OCI-LY7 (cell line): ENCODE measurements at regions not wholly inside any gene's neighbourhood (a gene's known extent, or its start where the extent isn't known, plus 50 kb on each side); places are given as distances from the start of the nearest gene placed in this dataset.

Experiments used
- BruUV-seq: library from RNA; stranded (reverse); fragments of 400-500 nt; replicated peaks from 2 replicates; lab custom pipeline; 2021; lab: Mats Ljungman, UMichigan
- CTCF ChIA-PET: fragments of 300-600 bp; sonication (Branson Sonifier 250); formaldehyde crosslinking; loops from one replicate; lab custom pipeline; 2022; ENCODE audit warnings: antibody characterized with exemption; ENCODE audit not compliant: unreplicated experiment; lab: Charles Lee
- POLR2A ChIA-PET: fragments of 300-600 bp; sonication (Branson Sonifier 250); formaldehyde crosslinking; loops from one replicate; lab custom pipeline; 2022; ENCODE audit warnings: antibody characterized with exemption; lab: Charles Lee
- DNase-seq: peaks from one replicate; pipeline ENCODE4 v3.0.0-alpha.2; 2015; ENCODE audit warnings: low spot score
- H2AFZ ChIP-seq: fragments of 200-600 bp; sonication (generic), shearing (Covaris generic); 2 replicates; pipeline ENCODE4 v1.6.1; 2014; ENCODE audit warnings: mild to moderate bottlenecking, antibody characterized with exemption, low read length, moderate library complexity
- H3K27ac ChIP-seq: fragments of 200-600 bp; sonication (generic); 2 replicates; pipeline ENCODE4 v1.5.1; 2014; ENCODE audit warnings: mixed run types, low read depth, mild to moderate bottlenecking, moderate library complexity, low read length, inconsistent platforms; ENCODE audit not compliant: poor library complexity, severe bottlenecking
- H3K36me3 ChIP-seq: fragments of 200-600 bp; sonication (generic); 2 replicates; pipeline ENCODE4 v1.6.1; 2014; ENCODE audit warnings: mild to moderate bottlenecking, antibody characterized with exemption, low read length, moderate library complexity, mixed read lengths; ENCODE audit not compliant: insufficient read depth
- H3K4me1 ChIP-seq: fragments of 200-600 bp; sonication (generic); 2 replicates; pipeline ENCODE4 v1.5.1; 2014; ENCODE audit warnings: mild to moderate bottlenecking, low read length; ENCODE audit not compliant: insufficient read depth, poor library complexity, severe bottlenecking
- H3K4me2 ChIP-seq: fragments of 200-600 bp; sonication (generic); 2 replicates; pipeline ENCODE4 v1.6.1; 2014; ENCODE audit warnings: mild to moderate bottlenecking, low read length
- H3K4me3 ChIP-seq: fragments of 200-600 bp; sonication (generic); 2 replicates; pipeline ENCODE4 v1.5.1; 2014; ENCODE audit warnings: mild to moderate bottlenecking, low read depth, low read length; ENCODE audit not compliant: poor library complexity, severe bottlenecking
- H3K79me2 ChIP-seq: fragments of 200-600 bp; sonication (generic); 2 replicates; pipeline ENCODE4 v1.6.1; 2016; ENCODE audit warnings: low read depth, mild to moderate bottlenecking, low read length, moderate library complexity, mixed read lengths; ENCODE audit not compliant: insufficient read depth
- H3K9me2 ChIP-seq: fragments of 200-600 bp; sonication (generic); 2 replicates; pipeline ENCODE4 v1.6.1; 2016; ENCODE audit warnings: mild to moderate bottlenecking, low read length, mixed read lengths; ENCODE audit not compliant: insufficient read depth
- H3K9me3 ChIP-seq: fragments of 200-600 bp; sonication (generic); 2 replicates; pipeline ENCODE4 v1.6.1; 2014; ENCODE audit warnings: mild to moderate bottlenecking, mixed run types, low read length, mixed read lengths
- H4K20me1 ChIP-seq: fragments of 200-600 bp; sonication (generic); 2 replicates; pipeline ENCODE4 v1.6.1; 2014; ENCODE audit warnings: mild to moderate bottlenecking, antibody characterized with exemption, low read length, moderate library complexity, mixed read lengths; ENCODE audit not compliant: insufficient read depth
- EZH2phosphoT487 ChIP-seq: fragments of 200-600 bp; sonication (generic); IDR thresholded peaks from 2 replicates; pipeline ENCODE4 v1.6.1; 2018; ENCODE audit warnings: low read depth, borderline replicate concordance, mild to moderate bottlenecking, mixed run types, antibody characterized with exemption, low read length, moderate library complexity, mixed read lengths
- intact Hi-C: fragments of 100-400 bp; cut with micrococcal nuclease; formaldehyde crosslinking; loops from one replicate; pipeline ENCODE4 v1.10.0; 2022; ENCODE audit not compliant: unreplicated experiment
- TF ChIP-seq, protein P1 (sequence below): fragments of 200-600 bp; sonication (generic); conservative IDR thresholded peaks from 2 replicates; pipeline ENCODE4 v1.5.1; 2014; ENCODE audit warnings: mild to moderate bottlenecking, antibody characterized with exemption, low read length, moderate library complexity, mixed read lengths

DNA sequence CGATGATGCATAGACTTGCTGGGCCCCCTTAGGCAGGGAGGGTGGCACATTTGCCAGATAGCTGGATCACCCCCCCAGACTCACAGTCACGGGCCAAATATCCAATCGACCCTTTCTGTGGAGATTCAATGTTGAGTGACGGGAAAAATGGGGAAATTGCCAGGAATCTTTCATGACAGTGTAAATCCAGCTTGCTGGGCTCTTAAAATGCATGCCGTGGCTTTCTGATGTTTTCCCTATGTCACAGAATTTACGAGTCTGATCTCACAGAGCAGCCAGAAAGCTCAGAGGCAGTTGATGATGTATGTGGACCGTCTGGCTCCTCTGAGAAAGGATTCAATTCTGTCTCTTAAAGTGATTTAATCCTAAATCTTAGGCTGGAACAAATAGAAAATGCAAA, 150.1 kb upstream of the ZNF644 start:
- Histone ChIP-seq H3K9me3 (no peaks in the 10 kb centered on the region), H2AFZ (no peak overlapping the region), H3K4me2 (no peak overlapping the region), H3K79me2 (no peaks in the 10 kb centered on the region), H4K20me1 (no peaks in the 10 kb centered on the region), H3K4me1 (no peaks in the 10 kb centered on the region), H3K36me3 (no peaks in the 10 kb centered on the region), H3K4me3 (no peak overlapping the region), H3K9me2 (no peaks in the 10 kb centered on the region), H3K27ac (no peak overlapping the region)
- no TSS peak for BruUV-seq
- TF ChIP-seq EZH2phosphoT487, result no peak
- intact Hi-C loops, result no loop called here
- DNase-seq, result no peak
- POLR2A ChIA-PET, result no interaction called here
- CTCF ChIA-PET, result no interaction called here

DNA sequence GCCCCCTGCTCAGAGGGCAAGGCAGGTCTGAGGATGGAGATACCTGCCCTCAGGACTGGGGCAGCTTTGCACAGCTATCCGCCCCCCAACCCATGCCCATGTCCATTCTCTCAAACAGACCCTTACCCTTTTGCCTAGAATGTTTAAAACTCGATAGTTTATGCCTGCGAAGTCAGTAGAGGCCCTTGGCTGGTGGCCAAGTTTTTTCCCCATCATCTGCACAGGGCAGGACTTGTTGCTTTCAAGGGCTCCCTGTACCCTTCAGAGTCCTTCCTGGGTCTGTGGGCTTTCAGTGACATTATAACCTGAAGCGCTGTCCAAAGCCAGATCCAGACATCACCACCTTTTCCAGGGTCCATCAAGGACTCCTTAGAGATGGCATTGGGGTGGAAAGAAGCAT, 148.7 kb upstream of the ZNF644 start:
- ChIA-PET POLR2A (interaction anchor here (0.6 kb wide), 2 partner anchors 627 to 690 kb away, joined by 3 to 4 read pairs; no protein-coding TSS in a partner anchor), CTCF (no interaction called here)
- H4K20me1 ChIP-seq, result no peaks in the 10 kb centered on the region
- H3K27ac ChIP-seq, result no peak overlapping the region
- no peaks in the 10 kb centered on the region for H3K4me1 ChIP-seq
- H3K36me3 ChIP-seq, result no peaks in the 10 kb centered on the region
- H3K9me3 ChIP-seq, result no peaks in the 10 kb centered on the region
- no peaks in the 10 kb centered on the region for H3K79me2 ChIP-seq
- TF ChIP-seq, protein P1, sequence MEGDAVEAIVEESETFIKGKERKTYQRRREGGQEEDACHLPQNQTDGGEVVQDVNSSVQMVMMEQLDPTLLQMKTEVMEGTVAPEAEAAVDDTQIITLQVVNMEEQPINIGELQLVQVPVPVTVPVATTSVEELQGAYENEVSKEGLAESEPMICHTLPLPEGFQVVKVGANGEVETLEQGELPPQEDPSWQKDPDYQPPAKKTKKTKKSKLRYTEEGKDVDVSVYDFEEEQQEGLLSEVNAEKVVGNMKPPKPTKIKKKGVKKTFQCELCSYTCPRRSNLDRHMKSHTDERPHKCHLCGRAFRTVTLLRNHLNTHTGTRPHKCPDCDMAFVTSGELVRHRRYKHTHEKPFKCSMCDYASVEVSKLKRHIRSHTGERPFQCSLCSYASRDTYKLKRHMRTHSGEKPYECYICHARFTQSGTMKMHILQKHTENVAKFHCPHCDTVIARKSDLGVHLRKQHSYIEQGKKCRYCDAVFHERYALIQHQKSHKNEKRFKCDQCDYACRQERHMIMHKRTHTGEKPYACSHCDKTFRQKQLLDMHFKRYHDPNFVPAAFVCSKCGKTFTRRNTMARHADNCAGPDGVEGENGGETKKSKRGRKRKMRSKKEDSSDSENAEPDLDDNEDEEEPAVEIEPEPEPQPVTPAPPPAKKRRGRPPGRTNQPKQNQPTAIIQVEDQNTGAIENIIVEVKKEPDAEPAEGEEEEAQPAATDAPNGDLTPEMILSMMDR, result no peak
- no peak for TF ChIP-seq EZH2phosphoT487
- DNase-seq, result no peak
- intact Hi-C loops, result no loop called here
- no peak overlapping the region for H3K4me2 ChIP-seq
- H3K4me3 ChIP-seq, result no peak overlapping the region
- H3K9me2 ChIP-seq, result no peaks in the 10 kb centered on the region
- no TSS peak for BruUV-seq
- no peak overlapping the region for H2AFZ ChIP-seq

DNA sequence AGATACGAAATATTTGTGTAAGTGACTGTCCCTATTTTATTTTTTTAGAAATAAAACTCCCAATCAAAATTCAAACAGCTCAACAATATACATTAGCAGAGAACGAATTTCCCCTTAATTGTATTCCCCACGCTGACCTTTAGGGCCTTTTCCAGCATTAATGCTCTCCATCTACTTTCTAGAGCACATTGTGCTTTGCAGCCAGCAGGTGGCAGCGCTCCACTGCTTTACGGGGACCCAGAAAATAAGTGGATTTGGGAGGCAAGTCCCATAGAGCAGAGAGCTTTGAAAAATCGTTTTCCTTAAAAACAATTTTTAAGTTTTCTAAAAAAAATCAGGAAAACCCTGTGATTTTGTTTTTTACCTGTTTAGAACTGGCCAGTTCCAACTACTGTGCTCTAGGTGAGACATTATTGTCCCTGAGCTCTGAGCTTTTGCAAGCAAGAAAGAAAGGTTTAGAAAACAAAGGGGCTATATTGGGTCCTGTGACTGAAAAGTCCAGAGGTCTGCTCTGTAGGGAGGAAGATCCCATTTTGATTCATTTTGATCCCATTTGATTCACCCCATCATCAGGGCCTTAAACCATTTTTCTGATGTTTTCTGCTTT, 144.4 kb upstream of the ZNF644 start:
- intact Hi-C loops, result loop anchor here (5.0 kb wide), 1 partner anchor 236 kb away; the partner anchor contains the start of gene HFM1
- no peak overlapping the region for H3K27ac ChIP-seq
- no TSS peak for BruUV-seq
- POLR2A ChIA-PET, result interaction anchor here (1.2 kb wide), 1 partner anchor 34 kb away, joined by 3 read pairs; no protein-coding TSS in a partner anchor
- no peaks in the 10 kb centered on the region for H3K9me3 ChIP-seq
- no peaks in the 10 kb centered on the region for H3K9me2 ChIP-seq
- H4K20me1 ChIP-seq, result no peaks in the 10 kb centered on the region
- H2AFZ ChIP-seq, result no peak overlapping the region
- H3K4me2 ChIP-seq, result no peak overlapping the region
- CTCF ChIA-PET, result interaction anchor here (1.4 to 1.6 kb wide), 2 partner anchors 117 to 148 kb away, joined by 3 to 6 read pairs; no protein-coding TSS in a partner anchor
- H3K4me1 ChIP-seq, result no peaks in the 10 kb centered on the region
- TF ChIP-seq, protein P1, result peak; percentile 91
- TF ChIP-seq EZH2phosphoT487, result no peak
- H3K79me2 ChIP-seq, result no peaks in the 10 kb centered on the region
- peak; percentile 64 for DNase-seq
- H3K4me3 ChIP-seq, result no peak overlapping the region
- H3K36me3 ChIP-seq, result no peaks in the 10 kb centered on the region
